ENCODE measurements at regions not wholly inside any gene's neighbourhood (a gene's known extent, or its start where the extent isn't known, plus 50 kb on each side); places are given as distances from the start of the nearest gene placed in this dataset.

DNA sequence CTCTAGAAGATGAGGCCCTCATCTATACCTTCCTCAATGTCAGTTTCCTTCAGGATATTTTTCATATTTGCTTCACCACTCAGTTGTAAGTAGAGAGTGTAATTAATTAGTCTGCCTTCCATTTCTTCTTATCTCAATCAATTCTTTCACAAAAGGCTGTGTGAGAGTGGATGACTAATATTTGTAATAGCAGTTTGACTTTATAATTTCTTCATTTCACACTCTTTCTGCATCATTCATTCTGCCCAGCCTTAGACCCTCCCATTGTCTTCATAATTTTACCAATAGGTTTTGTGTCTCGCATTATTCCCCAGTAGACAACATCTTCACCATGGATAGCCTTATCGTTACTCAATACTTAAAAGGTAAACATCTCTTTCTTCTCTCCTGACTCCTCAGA lies 1239.3 kb upstream of the MAP3K7 start:
- no peak overlapping the region for H3K14ac ChIP-seq (ENCODE audit: insufficient read length)
- H2BK12ac ChIP-seq (ENCODE audit: low read depth, low read length): no peak overlapping the region
- H4K91ac ChIP-seq (replicated peaks; ENCODE audit: insufficient read length, low read length): no peak overlapping the region
- no peaks in the 10 kb centered on the region for H3K36me3 ChIP-seq (ENCODE audit: control insufficient read depth in 2 of 4, insufficient read depth in 4 of 4, low read length in 3 of 4)
- no peak overlapping the region for H3K23ac ChIP-seq (ENCODE audit: insufficient read length)
- no peak overlapping the region for H3K4me2 ChIP-seq (ENCODE audit: insufficient read depth in 1 of 2, low read depth in 2 of 2, low read length in 2 of 2)
- WGBS, 2 experiments (ENCODE audit: extremely low coverage in 1 of 2, insufficient coverage in 1 of 2, insufficient read length in 1 of 2, insufficient replicate concordance in 2 of 2, low coverage in 1 of 2, low lambda C conversion rate in 2 of 2, missing lambda C conversion rate in 1 of 2): 98% methylated on average over 2 of the region's 2 CpGs; no CpG with 5 or more reads in 1 of the 2 experiments
- H3K4me1 ChIP-seq (replicated peaks in 1 of 4; ENCODE audit: control insufficient read depth in 3 of 4, insufficient read depth in 4 of 4, low read length in 3 of 4): no peaks in the 10 kb centered on the region
- no peak overlapping the region for H4K8ac ChIP-seq (ENCODE audit: extremely low read depth, insufficient read depth, low read length)
- H3K9ac ChIP-seq (replicated peaks in 1 of 4; ENCODE audit: extremely low read depth in 1 of 4, low read depth in 3 of 4, low read length in 3 of 4): no peak overlapping the region
- no peaks in the 10 kb centered on the region for H4K20me1 ChIP-seq (replicated peaks in 1 of 2; ENCODE audit: control insufficient read depth in 1 of 2, insufficient read depth in 2 of 2, low read length in 2 of 2)
- no peak overlapping the region for H2BK120ac ChIP-seq (replicated peaks; ENCODE audit: low read depth, low read length)
- no peaks in the 10 kb centered on the region for H3K79me2 ChIP-seq (ENCODE audit: control insufficient read depth in 1 of 2, insufficient read depth in 2 of 2, low read length in 2 of 2)
- no peak overlapping the region for H3K56ac ChIP-seq (replicated peaks; ENCODE audit: insufficient read length, low read depth, low read length)
- no peak overlapping the region for H3K27ac ChIP-seq (ENCODE audit: low read depth, low read length)
- DNase-seq (ENCODE audit: low read depth in 1 of 2, low spot score in 2 of 2): no peak
- TF ChIP-seq HDAC2 (IDR thresholded peaks at IDR 0.05; ENCODE audit: borderline replicate concordance in 1 of 2, low read depth in 2 of 2, low read length in 2 of 2) (no peak), SP4 (IDR thresholded peaks at IDR 0.05; ENCODE audit: low read length) (no peak), CHD1 (IDR thresholded peaks at IDR 0.05; ENCODE audit: low read depth, low read length) (no peak), CBX8 (IDR thresholded peaks at IDR 0.05; ENCODE audit: borderline replicate concordance, low read depth, low read length) (no peak), GTF2F1 (IDR thresholded peaks at IDR 0.05; ENCODE audit: borderline replicate concordance, low read depth, low read length) (no peak), ZNF274 (IDR thresholded peaks at IDR 0.05; ENCODE audit: borderline replicate concordance, extremely low read depth, low read length) (no peak), TEAD4 (IDR thresholded peaks at IDR 0.05; ENCODE audit: low read depth, low read length) (no peak)
- H3K27me3 ChIP-seq (replicated peaks in 1 of 4; ENCODE audit: control insufficient read depth in 3 of 4, extremely low read depth in 1 of 4, insufficient read depth in 3 of 4, low read length in 3 of 4): no peaks in the 10 kb centered on the region
- H3K18ac ChIP-seq (ENCODE audit: extremely low read depth, low read length): no peak overlapping the region
- no peak overlapping the region for H2AFZ ChIP-seq (ENCODE audit: low read length)
- H3K9me3 ChIP-seq (ENCODE audit: insufficient read depth in 2 of 2, low read depth in 1 of 2, low read length in 1 of 2): no peaks in the 10 kb centered on the region
- CTCF ChIA-PET (ENCODE audit: partially characterized antibody): no interaction called here
- POLR2A ChIA-PET (ENCODE audit: partially characterized antibody): no interaction called here
- no peak overlapping the region for H4K5ac ChIP-seq (ENCODE audit: insufficient read length, low read depth, low read length)
- no peak overlapping the region for H2BK5ac ChIP-seq (ENCODE audit: low read depth, low read length)
- no peak overlapping the region for H2AK5ac ChIP-seq (ENCODE audit: low read depth, low read length)
- H3K79me1 ChIP-seq (ENCODE audit: low read depth, low read length): no peaks in the 10 kb centered on the region
- H3K4ac ChIP-seq (replicated peaks; ENCODE audit: insufficient read length, low read depth, low read length): no peak overlapping the region
- FAIRE-seq: no peak
- H3K4me3 ChIP-seq (ENCODE audit: extremely low read depth in 1 of 4, insufficient read depth in 2 of 4, low read depth in 3 of 4, low read length in 4 of 4): no peak overlapping the region
- no peak overlapping the region for H2BK15ac ChIP-seq (ENCODE audit: low read length)
- H2BK20ac ChIP-seq (ENCODE audit: low read length): no peak overlapping the region
- H3K23me2 ChIP-seq (ENCODE audit: low read depth, low read length): no peaks in the 10 kb centered on the region; the same call in 1 of the 2 replicates

Measured in H1 (cell line).